Fibroblast of pulmonary artery (primary cell): ENCODE measurements at regions not wholly inside any gene's neighbourhood (a gene's known extent, or its start where the extent isn't known, plus 50 kb on each side); places are given as distances from the start of the nearest gene placed in this dataset.
"Not testable (repeated sequence)": the region's sequence is repeated elsewhere in the genome, so short reads cannot be mapped to it uniquely, and the experiment has no call there.

Source experiments
- DNase-seq: peaks from one replicate; pipeline ENCODE4 v3.0.0-alpha.2; 2010; ENCODE audit warnings: low read depth
- H3K4me3 ChIP-seq: replicated peaks from 2 replicates; pipeline ENCODE4 v1.5.1; 2011; ENCODE audit warnings: low read depth, mild to moderate bottlenecking, control low read depth, low read length, moderate library complexity
- CTCF ChIP-seq: IDR thresholded peaks from 2 replicates; pipeline ENCODE4 v1.5.1; 2011; ENCODE audit warnings: mild to moderate bottlenecking, control low read depth, low read length, inconsistent platforms; ENCODE audit errors: missing control alignments

- not testable (repeated sequence) for DNase-seq
Measured at GRCh38 chr1:761791-762190, 75.3 kb upstream of the OR4F16 start.

GRCh38 chr1:771449-771848 is 85.0 kb upstream of the OR4F16 start:
- not testable (repeated sequence) for DNase-seq, H3K4me3 ChIP-seq

More at GRCh38 chr1:761791-762190, 75.3 kb upstream of the OR4F16 start:
- H3K4me3 ChIP-seq = not testable (repeated sequence)

GRCh38 chr1:777480-778180 is 91.2 kb upstream of the OR4F16 start:
- peak overlapping the region; percentile 68 for H3K4me3 ChIP-seq
- DNase-seq = not testable (repeated sequence)

GRCh38 chr1:778451-779278 is 92.2 kb upstream of the OR4F16 start:
- peak overlapping the region; percentile 68 for H3K4me3 ChIP-seq
- DNase-seq = peak; percentile 99
- peak; percentile 6 for TF ChIP-seq CTCF

GRCh38 chr1:779621-780020 is 93.2 kb upstream of the OR4F16 start:
- H3K4me3 ChIP-seq = peak overlapping the region; percentile 33
- not testable (repeated sequence) for DNase-seq

GRCh38 chr1:788835-789234 is 102.4 kb upstream of the OR4F16 start:
- TF ChIP-seq CTCF = no peak
- DNase-seq = no peak
- no peak overlapping the region for H3K4me3 ChIP-seq

- not testable (repeated sequence) for H3K4me3 ChIP-seq, DNase-seq
Measured at GRCh38 chr1:789606-790005, 103.2 kb upstream of the OR4F16 start.

- not testable (repeated sequence) for DNase-seq
Measured at GRCh38 chr1:790388-790930, 104.0 kb upstream of the OR4F16 start.

GRCh38 chr1:794310-794709 is 107.9 kb upstream of the OR4F16 start:
- H3K4me3 ChIP-seq, DNase-seq: not testable (repeated sequence)

More at GRCh38 chr1:790388-790930, 104.0 kb upstream of the OR4F16 start:
- not testable (repeated sequence) for H3K4me3 ChIP-seq

- peak; percentile 55 for DNase-seq
- not testable (repeated sequence) for H3K4me3 ChIP-seq
Measured at GRCh38 chr1:794918-795584, 108.6 kb upstream of the OR4F16 start.

- not testable (repeated sequence) for DNase-seq, H3K4me3 ChIP-seq
Measured at GRCh38 chr1:797649-798048, 111.2 kb upstream of the OR4F16 start.

- not testable (repeated sequence) for H3K4me3 ChIP-seq, DNase-seq
Measured at GRCh38 chr1:800397-800796, 113.9 kb upstream of the OR4F16 start.

- DNase-seq, H3K4me3 ChIP-seq: not testable (repeated sequence)
Measured at GRCh38 chr1:804378-805115, 118.1 kb upstream of the OR4F16 start.

- not testable (repeated sequence) for H3K4me3 ChIP-seq, DNase-seq
Measured at GRCh38 chr1:805310-805709, 118.4 kb upstream of the SAMD11 start.

GRCh38 chr1:807066-807465 is 116.7 kb upstream of the SAMD11 start:
- H3K4me3 ChIP-seq, DNase-seq: not testable (repeated sequence)
